ENCODE measurements at regions not wholly inside any gene's neighbourhood (a gene's known extent, or its start where the extent isn't known, plus 50 kb on each side); places are given as distances from the start of the nearest gene placed in this dataset.

DNA sequence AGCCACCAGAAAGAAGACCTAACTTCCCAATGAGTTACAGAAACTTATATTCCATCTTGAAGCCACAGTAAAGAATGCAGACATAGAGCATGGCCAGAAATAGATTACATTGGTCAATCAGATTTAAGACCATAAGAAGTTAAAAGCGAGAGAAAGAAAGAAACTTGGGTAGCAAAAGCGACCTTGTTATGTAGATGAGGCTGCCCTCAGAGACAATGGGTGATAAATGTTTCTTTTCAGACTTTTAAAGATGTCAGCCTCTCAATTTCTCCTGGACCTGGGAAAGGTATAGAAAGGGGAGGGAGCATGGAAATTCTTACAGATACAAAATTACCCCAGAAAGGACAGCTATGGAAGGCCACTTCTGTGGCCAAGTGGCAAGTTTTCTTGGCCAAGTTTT lies 732.6 kb upstream of the LUZP2 start:
- no peak overlapping the region for H3K27ac ChIP-seq (ENCODE audit: control insufficient read depth, insufficient read depth, low read length)
- H3K9me1 ChIP-seq (ENCODE audit: control insufficient read depth, extremely low read depth, insufficient read depth, low read length), result no peaks in the 10 kb centered on the region
- no peak overlapping the region for H3K9ac ChIP-seq (ENCODE audit: control insufficient read depth, extremely low read depth, insufficient read depth, low read length)
- no peaks in the 10 kb centered on the region for H3K36me3 ChIP-seq (ENCODE audit: control insufficient read depth in 2 of 2, extremely low read depth in 1 of 2, insufficient read depth in 2 of 2, low read length in 2 of 2)
- TF ChIP-seq, protein P1, sequence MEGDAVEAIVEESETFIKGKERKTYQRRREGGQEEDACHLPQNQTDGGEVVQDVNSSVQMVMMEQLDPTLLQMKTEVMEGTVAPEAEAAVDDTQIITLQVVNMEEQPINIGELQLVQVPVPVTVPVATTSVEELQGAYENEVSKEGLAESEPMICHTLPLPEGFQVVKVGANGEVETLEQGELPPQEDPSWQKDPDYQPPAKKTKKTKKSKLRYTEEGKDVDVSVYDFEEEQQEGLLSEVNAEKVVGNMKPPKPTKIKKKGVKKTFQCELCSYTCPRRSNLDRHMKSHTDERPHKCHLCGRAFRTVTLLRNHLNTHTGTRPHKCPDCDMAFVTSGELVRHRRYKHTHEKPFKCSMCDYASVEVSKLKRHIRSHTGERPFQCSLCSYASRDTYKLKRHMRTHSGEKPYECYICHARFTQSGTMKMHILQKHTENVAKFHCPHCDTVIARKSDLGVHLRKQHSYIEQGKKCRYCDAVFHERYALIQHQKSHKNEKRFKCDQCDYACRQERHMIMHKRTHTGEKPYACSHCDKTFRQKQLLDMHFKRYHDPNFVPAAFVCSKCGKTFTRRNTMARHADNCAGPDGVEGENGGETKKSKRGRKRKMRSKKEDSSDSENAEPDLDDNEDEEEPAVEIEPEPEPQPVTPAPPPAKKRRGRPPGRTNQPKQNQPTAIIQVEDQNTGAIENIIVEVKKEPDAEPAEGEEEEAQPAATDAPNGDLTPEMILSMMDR (optimal IDR thresholded peaks at IDR 0.05 in 1 of 3, IDR thresholded peaks at IDR 0.05 in 1 of 3, conservative IDR thresholded peaks at IDR 0.05 in 1 of 3; ENCODE audit: extremely low read depth in 1 of 3, insufficient read depth in 2 of 3, low read length in 3 of 3), result no peak
- TF ChIP-seq EZH2 (IDR thresholded peaks at IDR 0.05; ENCODE audit: low read length), result no peak
- H3K9me3 ChIP-seq (ENCODE audit: control insufficient read depth, low read depth, low read length), result no peaks in the 10 kb centered on the region
- DNase-seq (ENCODE audit: low read depth, low spot score) (no peak), FAIRE-seq (no peak)
- no peak overlapping the region for H2AFZ ChIP-seq (ENCODE audit: control insufficient read depth, low read length)
- dilution Hi-C loops (cut with MboI; ENCODE audit: extremely low pct_ligation_motif_present, low sequenced_read_pairs), result no loop called here
- H4K20me1 ChIP-seq (ENCODE audit: control insufficient read depth, extremely low read depth, insufficient read depth, low read length), result no peaks in the 10 kb centered on the region
- no peak overlapping the region for H3K4me3 ChIP-seq (ENCODE audit: control insufficient read depth in 2 of 3, extremely low read depth in 1 of 3, insufficient read depth in 2 of 3, low read depth in 1 of 3, low read length in 3 of 3)
- H3K79me2 ChIP-seq (ENCODE audit: control insufficient read depth, insufficient read depth, low read length), result no peaks in the 10 kb centered on the region
- no peak overlapping the region for H3K4me2 ChIP-seq (ENCODE audit: control insufficient read depth, extremely low read depth, insufficient read depth, low read depth, low read length)
- no peaks in the 10 kb centered on the region for H3K27me3 ChIP-seq (ENCODE audit: control insufficient read depth, extremely low read depth, insufficient read depth, low read length)
- H3K4me1 ChIP-seq (ENCODE audit: control insufficient read depth, extremely low read depth, insufficient read depth, low read length), result no peaks in the 10 kb centered on the region

DNA sequence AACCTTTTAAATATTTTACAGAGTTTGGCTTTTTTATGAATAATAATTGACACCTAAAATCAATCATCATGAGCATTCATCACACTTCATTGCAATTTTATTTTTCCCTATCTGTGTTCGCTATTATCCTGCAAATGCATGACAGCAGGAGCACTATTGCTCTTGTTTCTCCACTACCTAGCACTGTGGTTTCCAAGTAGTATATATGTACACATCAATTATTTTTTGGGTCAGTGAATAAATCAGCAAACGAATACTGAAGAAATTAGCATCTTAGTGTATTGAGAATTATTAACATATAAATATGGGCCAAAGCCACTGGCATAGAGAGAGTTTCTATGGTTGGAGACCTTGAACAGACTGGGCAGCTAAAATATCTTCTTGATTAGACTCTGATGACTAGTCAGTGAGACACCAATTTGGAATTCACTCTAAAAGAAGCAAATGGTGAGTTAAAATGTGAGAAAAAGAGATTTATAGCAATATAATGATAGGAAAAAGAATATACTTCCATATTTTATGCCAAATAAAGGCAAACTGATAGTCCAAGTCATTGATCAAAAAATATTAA lies 731.1 kb upstream of the LUZP2 start:
- no peak overlapping the region for H3K4me2 ChIP-seq (ENCODE audit: control insufficient read depth, extremely low read depth, insufficient read depth, low read depth, low read length)
- no peak overlapping the region for H3K9ac ChIP-seq (ENCODE audit: control insufficient read depth, extremely low read depth, insufficient read depth, low read length)
- no peak overlapping the region for H3K27ac ChIP-seq (ENCODE audit: control insufficient read depth, insufficient read depth, low read length)
- TF ChIP-seq, protein P1 (optimal IDR thresholded peaks at IDR 0.05 in 1 of 3, IDR thresholded peaks at IDR 0.05 in 1 of 3, conservative IDR thresholded peaks at IDR 0.05 in 1 of 3; ENCODE audit: extremely low read depth in 1 of 3, insufficient read depth in 2 of 3, low read length in 3 of 3), result no peak
- no peak for TF ChIP-seq EZH2 (IDR thresholded peaks at IDR 0.05; ENCODE audit: low read length)
- H3K4me3 ChIP-seq (ENCODE audit: control insufficient read depth in 2 of 3, extremely low read depth in 1 of 3, insufficient read depth in 2 of 3, low read depth in 1 of 3, low read length in 3 of 3), result no peak overlapping the region
- no peaks in the 10 kb centered on the region for H4K20me1 ChIP-seq (ENCODE audit: control insufficient read depth, extremely low read depth, insufficient read depth, low read length)
- FAIRE-seq (no peak), DNase-seq (ENCODE audit: low read depth, low spot score) (no peak)
- no peaks in the 10 kb centered on the region for H3K79me2 ChIP-seq (ENCODE audit: control insufficient read depth, insufficient read depth, low read length)
- no peaks in the 10 kb centered on the region for H3K27me3 ChIP-seq (ENCODE audit: control insufficient read depth, extremely low read depth, insufficient read depth, low read length)
- no peaks in the 10 kb centered on the region for H3K36me3 ChIP-seq (ENCODE audit: control insufficient read depth in 2 of 2, extremely low read depth in 1 of 2, insufficient read depth in 2 of 2, low read length in 2 of 2)
- H3K4me1 ChIP-seq (ENCODE audit: control insufficient read depth, extremely low read depth, insufficient read depth, low read length), result no peaks in the 10 kb centered on the region
- no peaks in the 10 kb centered on the region for H3K9me1 ChIP-seq (ENCODE audit: control insufficient read depth, extremely low read depth, insufficient read depth, low read length)
- no peak overlapping the region for H2AFZ ChIP-seq (ENCODE audit: control insufficient read depth, low read length)
- no peaks in the 10 kb centered on the region for H3K9me3 ChIP-seq (ENCODE audit: control insufficient read depth, low read depth, low read length)
- dilution Hi-C loops (cut with MboI; ENCODE audit: extremely low pct_ligation_motif_present, low sequenced_read_pairs), result no loop called here
